ENCODE measurements at regions not wholly inside any gene's neighbourhood (a gene's known extent, or its start where the extent isn't known, plus 50 kb on each side); places are given as distances from the start of the nearest gene placed in this dataset.

DNA sequence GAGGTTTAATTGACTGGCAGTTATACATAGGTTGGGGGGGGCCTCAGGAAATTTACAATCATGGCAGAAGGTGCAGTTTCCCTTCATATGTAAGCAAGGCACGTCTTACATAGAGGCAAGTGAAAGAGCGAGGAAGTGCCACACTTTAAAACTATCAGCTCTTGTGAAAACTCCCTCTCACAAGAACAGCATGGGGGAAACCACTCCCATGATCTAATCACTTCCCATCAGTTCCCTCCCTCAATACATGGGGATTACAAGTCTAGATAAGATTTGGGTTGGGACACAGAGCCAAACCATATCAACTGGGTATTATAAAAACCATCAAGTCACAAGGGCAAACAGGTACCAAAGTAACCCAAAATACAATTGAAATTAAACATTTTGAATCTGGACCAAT is 182.0 kb upstream of the FAT4 start:
- no peak for DNase-seq

DNA sequence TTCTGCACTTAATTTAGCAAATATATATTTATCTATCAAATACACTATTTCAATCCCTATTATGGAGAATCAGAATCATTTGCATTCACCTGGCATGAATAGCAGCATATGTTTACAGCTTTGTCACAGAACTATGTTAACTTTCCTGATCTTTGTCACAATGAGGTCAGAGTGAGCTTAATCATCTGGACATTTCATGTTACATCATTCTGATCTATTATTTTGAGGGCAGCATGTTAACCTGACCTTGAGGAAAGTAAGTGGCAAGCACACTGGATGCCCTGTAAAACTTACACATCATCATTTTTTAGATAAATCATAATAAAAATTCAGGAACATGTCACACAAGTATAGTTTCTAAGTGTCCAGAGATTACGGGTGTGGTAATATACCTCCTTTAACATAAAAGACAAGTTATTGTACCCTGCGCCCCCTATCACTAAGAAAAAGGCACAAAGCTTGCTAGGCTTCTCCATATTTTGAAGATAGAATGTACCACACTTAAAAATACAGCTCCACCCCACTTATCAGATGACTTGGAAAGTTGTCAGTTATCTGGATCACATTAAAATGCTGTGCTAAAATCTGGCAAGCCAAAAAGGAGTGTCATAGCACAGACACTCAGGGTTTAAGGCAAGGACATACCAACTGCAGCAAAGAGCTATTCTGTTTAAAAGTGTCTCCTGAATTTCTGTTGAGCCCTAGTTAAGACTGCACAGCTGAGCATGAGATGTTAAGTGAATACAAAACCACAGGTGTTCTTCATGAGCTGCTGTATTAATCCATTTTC is 182.7 kb upstream of the FAT4 start:
- DNase-seq = no peak

DNA sequence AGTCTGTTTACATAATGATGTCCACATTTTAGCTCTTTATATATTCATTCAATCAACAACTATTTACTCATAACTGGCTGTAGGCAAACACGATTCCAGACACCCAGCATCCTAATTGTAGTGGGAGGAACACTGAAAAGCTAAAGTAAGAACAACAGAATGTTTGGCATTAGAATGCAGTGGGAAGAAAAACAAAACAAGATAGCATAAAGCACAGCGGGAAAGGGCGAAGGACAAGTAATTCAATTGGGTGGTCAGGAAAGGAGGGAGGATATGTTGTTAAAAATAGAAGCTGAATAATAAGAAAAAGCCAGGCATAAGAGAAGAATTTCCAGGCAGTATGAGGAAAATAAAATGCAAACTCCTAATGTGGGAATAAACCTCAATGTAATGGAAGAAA is 189.5 kb upstream of the FAT4 start:
- no peak for DNase-seq

DNA sequence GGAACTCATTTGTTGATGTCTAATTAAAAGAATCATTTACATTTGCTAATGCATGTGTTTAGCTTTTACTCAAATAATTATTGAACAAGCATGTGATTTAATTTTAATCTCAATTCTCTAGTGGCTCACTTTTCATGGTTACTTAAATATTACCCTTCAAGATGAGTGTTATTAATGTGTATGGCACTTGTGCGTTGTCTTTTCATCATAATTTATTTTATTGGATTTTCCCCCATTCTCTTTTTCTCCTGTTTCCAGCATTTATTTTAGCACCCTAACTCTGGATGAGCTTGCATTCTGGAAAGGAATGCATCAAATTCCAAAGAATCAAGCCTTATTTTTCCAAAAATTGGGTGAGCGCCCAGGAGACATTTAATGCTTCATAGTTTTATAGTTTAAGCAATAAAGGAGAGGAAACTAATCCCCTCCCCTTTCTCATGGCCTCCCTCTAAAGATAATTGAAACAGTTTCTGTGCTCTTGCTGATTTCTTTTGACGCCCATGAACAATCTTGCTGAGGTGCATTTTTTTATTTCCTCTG is 191.1 kb upstream of the FAT4 start:
- no peak for DNase-seq

DNA sequence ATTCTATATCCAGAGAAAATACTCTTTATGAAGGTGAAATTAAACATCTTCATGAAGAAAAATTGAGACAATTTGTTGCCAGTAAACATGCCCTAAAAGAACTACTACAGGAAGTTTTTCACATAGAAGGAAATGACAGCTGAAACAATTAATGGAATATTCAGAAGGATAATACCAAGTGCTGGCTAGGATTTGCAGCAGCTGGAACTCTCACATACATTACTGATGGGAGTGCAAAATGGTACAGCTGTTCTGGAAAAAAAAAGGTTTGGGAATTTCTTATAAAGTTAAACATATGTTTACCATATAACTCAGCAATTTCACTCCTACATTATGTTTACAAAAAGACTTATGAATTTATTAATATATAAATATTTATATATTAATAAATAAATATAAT is 193.2 kb upstream of the FAT4 start:
- no peak for DNase-seq

DNA sequence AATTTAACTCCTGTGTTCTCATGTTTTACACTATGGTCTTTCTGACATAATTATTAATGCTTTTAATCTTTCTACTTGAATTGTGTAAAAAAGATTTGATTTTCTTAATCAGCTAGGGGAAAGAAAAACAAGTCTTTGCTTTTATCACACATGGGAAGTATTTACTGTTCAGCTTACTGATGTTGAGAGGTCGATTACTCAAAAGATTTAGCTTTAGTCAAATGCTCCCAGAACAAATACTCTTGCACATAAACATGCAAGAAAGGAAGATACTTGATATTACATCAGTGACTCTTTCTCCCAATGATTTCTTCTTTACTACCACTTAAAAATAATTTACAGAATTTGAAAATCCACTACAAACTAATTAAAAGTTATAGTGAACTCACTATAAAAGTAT is 198.3 kb upstream of the FAT4 start:
- DNase-seq = no peak

DNA sequence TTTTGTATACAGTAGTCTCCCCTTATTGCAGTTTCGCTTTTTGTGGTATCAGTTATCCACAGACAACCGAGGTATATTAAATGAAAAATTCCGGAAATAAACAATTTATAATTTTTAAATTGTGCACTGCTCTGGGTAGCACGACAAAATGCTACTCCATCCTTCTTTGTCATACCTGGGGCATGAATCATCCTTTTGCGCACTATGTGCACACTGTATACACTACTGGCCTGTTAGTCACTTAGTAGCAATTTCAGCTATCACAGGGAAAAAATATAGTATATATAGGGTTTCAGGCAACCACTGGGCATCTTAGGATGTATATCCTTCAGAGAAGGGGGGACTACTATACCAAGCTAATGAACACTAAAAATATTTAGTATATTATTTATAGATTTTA is 198.8 kb upstream of the FAT4 start:
- DNase-seq = no peak

DNA sequence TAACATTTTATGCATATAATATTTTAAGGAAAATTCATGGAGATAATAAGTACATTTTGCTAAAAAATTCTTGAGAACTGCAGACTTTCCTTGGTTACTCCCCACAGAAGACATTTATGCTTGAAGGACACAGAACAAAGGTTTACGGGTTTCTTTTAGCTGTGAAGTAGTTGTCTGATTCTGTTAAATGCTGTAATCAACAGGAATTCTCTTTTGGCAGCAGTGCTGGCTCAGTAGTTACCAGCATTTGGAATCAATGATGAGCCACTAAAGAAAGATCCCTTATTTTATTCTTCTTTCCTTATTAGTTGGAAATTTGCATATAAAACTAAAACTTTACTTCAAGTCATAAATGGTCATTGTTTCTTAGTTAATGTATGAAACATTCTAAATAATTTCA is 199.3 kb upstream of the FAT4 start:
- DNase-seq = no peak

DNA sequence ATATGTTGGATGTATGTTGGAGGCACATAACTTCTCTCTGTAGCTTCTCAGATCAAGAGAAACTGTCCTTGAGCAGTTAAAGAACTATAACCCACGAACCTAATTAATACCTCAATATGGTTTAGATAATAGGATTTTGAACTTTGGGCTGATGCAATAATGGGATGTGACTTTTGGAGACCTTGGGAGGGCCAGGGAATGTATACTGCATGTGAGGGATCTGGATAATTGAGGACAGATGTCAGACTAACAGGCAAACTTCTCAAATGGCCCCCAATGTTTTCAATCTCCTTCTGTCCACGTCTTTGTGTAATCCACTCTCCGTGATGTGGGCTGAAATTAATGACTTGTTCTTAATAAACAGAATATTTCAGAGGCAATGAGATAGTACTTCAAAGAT is 202.2 kb upstream of the FAT4 start:
- DNase-seq = no peak

DNA sequence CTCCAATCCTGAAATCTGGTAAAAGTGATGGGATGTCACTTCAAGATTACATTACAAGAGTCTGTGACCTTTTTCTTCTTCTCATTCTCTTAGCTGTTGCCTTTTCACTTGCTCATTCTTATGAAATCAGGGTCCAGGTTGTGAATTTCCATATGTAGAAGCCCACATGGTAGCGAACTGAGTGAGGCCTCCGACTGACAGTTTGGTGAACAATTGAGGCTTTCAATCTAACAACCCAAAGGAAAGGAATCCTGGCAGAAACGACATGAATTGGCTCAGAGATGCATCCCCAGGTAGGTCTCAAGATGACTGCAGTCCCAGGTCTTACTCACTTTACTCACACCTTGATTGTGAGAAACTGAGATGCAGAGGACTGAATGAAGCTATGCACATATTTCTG is 203.4 kb upstream of the FAT4 start:
- no peak for DNase-seq

DNA sequence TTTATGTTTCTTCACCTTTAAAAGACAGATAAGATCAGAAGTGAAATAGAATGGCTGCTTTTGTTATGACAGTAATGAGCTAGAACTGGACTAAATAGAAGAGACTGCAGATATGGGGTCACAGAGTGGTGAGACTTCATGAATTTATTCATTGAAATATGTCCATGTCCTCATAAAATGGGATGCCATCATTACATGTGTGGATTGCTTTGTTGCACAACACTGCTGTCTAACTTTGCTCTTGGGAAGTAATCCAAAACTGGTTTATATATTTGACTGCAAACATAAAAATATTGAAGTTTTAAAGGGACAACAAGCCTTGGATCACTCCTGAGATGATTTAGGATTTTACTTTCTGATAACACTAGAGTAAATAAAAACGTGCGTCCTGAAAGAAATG is 209.2 kb upstream of the FAT4 start:
- DNase-seq = no peak

DNA sequence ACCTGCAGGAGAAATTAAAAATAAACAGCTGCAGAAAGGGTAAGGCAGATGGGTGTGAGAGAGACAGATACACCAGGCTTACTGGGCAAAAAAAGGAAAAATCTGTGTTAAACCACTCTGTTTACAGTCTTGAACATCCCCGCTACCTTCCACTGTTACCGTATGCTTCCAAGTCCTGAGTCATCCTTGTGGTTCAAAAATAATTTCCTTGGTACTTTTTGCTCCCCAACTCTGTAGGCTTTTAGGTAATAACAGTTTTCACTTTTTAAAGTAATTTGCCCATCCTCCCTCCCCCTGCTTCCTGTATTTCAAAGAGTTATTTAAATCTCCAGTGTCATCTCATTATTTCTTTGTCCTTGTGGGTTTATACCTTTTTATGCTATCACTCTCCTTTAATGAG is 210.1 kb upstream of the FAT4 start:
- DNase-seq = no peak

DNA sequence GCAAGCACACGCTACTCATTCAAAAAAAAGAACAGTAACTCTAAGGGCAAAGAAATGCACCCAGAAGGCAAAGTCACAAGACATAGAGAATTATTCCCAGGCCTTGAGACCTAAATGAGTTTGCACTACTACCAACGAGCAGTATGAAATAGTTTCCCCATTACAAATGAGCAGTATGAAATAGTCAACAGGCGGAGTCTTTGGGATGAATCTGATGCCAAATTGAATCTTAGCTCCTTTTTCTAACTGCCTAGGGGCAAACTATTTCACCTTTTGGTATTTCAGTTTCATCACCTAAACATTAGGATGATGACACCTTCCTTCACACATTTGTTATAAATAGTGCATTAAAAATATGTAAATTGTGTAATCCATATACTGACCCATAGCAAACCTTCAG is 213.0 kb upstream of the FAT4 start:
- DNase-seq = no peak

DNA sequence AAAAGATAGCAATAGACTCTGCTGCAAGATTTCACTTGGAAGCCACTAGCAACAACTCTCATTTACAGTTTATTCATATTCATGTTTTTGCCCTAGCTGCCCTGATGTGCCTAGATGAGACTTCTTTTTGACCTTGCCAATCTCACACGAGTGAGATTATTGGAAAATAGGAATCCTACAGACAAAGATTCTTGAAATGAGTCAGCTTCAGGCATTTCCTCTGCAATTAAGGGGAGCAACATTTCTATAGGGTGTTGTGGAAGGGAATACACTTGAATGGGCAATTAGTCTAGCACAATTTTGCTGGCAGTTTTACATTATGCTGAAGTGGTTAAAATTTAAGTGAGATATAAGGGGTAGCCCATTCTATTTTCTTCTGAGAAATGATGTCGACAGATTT is 217.0 kb upstream of the FAT4 start:
- DNase-seq = no peak

DNA sequence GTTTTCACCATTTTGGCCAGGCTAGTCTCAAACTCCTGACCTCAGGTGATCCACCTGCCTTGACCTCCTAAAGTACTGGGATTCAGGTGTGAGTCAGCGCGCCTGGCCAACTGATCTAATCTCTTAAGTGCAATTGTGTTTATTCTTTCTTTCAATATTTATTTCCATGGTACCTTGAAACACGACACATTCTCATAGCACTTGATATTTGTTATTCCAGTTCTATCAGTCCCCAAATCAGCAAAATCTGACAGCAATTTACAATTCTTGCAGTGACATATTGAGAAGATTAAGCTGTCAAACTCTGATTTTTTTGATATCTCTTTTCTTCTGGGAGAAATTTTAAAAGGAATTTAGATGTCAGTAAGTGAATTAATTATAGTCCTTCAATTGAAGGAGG is 218.1 kb upstream of the FAT4 start:
- no peak for DNase-seq

DNA sequence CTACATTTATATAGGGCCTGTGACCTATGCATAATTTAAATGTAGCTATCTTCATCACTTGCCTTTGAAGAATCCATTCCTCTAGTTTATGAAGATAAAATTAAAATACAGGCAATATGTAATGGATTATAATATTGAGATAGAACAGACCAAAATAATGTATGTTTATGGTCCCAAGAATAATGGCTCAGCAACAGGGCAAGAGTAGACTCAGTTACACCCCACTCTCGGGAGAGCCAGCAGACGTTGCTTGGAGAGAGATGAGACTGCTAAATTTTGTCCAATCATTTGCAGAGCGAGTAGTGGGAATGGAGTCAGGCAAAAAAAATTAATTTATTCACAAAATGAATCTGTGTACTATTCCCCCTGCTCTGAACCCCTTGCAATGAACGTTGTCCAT is 223.2 kb upstream of the FAT4 start:
- no peak for DNase-seq

DNA sequence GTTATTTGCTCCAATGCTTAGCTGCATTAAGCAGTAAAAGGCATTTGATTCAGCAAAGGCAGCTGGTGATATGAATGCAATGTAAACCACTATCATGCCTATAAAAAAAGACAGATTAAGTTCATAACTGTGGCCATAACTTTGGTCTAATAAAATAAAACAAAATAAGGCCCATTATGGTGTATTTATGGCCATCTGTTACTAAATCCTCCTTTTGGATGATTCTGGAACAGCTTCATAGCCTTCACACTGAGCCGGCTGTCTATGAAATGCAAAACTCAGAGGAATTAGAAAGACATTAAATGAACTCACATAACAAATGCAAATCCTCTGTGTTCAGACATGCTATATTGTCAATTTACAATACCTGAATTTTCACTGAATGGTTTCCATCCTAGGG is 223.7 kb upstream of the FAT4 start:
- peak; percentile 53 for DNase-seq

DNA sequence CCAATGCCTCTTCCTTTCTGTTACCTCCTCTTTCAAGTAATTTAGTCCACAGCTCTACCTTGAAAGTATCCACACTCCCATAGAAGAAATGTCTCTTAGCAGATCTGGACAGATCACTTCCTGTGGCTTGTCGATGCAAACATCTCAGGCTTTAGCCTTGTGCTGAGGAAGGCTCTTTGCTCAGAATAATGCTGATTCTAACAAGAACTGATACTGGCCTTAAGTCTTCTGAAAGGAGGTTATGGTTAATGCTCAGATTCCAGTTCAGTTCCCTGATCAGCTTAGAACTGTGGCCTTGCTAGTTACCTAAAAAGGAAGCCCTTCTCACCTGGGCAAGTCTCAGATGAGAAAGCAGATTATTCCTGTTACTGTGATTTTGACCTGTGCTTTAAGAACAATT is 230.1 kb upstream of the FAT4 start:
- DNase-seq = no peak

DNA sequence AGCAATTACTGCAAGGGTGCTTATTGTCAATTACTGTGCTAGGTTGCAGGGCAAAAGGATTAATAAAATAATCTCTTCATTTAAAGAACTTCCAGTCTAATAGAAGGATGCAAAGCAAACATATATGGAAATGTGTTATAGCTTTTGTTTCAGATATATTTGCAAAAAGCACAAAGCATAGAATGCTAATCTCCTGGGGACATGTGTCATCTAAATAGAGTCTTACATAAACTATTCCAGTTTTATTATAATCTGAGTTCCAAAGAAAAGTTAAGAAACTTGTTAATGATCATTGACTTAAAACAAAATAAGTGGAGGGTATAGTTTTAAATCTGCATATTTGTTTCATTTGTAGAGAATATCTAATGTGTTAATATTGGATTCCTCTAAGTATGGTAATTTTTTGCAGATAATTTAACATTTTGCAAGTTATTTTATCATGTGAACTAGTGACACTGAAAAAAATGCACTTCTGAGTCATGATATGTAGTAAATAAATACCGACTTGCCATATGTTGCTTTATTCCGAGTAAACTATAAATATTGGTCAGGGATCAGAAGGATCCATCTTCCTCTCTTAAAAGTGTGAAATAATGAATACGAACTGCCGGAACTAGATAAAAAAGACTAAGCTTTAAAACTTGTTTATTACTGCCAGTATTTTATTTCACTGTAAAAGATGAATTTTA is 231.9 kb upstream of the FAT4 start:
- no peak for DNase-seq

DNA sequence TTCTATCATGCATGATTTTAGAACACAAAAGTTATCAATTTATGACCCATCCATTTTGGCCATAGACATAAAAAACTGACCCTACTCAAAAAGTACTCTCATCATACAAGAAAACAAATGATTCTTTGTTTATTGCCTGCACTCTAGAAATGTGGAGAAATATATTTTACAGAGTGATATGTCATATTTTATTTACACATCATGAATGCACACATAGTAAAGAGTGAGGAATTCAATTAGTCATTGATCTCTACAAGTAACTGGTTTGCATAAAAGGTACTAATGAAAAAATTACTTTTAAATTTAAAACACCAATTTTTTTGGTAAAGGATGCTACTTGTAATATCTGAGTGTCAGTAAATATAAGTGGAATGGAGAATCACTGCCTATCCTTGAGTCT is 242.5 kb upstream of the FAT4 start:
- no peak for DNase-seq

DNA sequence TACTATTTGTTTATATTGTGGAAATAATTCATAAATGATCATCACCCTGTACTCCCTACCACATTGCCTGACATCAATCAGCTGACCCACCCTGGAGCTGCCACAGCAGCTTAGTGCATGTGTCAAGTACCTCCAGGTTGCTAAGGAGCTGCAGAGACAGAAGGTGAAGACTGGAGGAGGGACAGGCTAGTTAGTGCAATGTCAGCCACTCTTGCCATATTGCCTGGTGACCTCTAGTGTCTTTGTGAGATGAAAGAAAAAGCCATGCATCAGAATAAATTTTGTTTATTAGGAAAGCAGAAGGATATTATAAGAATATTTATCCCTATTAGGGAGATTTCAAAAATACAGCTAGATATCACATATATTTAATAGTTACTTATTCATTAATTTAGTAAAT is 243.9 kb upstream of the FAT4 start:
- no peak for DNase-seq

DNA sequence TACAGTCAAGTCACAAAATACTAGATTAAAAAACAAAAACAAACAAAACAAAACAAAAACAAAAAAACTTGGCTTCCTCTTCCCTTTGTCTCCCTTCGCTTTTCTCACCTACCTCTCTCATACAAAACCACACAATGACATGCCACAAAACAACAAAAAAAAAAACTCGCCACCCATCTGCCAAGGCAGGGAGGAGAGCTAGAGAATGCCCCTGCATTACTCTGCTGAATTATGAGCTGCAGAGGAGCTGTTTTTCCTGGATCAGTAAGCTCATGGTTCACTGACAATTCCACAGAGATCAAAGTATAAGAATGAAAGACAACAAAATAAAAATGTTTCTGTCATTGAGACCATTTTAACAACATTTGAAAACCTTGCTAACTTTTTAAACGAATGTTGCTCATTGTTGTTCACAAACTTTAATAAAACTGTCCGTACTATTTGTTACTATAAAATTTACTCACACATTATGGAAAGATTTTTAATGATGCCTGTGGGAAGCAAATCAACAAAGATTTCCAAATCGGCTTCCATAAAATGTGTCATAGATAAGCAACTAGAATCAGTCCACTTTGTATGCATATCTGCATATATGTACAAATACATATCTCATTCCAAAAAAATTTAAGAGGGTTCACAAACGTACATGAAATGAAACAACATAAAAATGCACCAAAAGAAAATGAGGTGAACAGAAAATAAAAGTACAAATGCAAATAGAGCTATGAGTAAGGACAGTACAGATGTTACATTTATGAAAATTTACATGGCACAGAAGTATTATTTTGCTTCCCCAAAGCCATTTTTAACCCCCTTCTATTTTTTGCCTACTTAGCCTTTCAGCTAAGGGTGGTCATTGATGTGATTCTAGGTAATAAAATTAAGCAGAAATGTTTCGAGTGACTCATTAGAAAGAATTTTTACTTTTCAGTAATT is 252.4 kb upstream of the FAT4 start:
- no peak for DNase-seq

DNA sequence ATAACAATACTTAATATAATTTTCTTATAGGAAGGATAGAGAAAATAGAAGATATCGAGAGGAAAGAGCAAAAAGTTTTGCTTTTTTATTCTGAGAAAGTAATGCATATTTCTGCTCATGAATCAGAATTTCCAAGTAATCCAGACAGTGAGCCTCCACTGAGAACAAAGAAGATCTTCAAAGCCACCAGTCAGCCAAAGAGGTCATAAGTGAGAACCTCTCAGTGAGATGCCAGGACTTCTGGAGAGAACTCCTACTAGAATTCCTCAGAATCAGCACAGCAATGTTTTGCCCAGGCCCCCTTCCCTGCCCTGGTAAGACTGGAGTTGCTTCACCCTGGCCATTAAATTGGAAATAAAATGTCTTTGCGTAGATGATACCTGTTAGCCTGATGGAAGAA is 254.4 kb upstream of the FAT4 start:
- DNase-seq = no peak

DNA sequence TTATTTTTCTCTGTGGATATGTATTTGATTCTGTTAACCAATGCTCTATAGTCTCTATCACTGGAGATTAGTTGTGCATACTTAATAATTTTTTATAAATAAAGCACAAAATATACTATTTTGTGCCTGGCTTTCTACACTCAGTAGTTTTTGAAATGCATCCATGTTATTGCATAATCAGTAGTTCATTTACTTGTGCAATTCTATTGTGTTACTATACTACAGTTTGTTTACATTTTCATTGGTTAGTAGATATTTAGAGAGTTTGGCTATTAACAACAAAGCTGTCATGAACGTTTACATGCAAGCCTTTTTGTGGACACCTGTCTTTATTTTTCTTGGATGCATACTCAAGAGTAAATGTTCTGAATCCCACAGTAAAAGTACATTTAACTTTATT is 265.0 kb upstream of the FAT4 start:
- DNase-seq = no peak

All from NCI-H1048 (cell line).